Activated T-cell treated with anti-CD3 and anti-CD28 coated beads, Interleukin-2, amount 50 U/mL, for 1 hour (primary cell): ENCODE measurements at regions not wholly inside any gene's neighbourhood (a gene's known extent, or its start where the extent isn't known, plus 50 kb on each side); places are given as distances from the start of the nearest gene placed in this dataset.

Experiments used
- DNase-seq: peaks from one replicate; pipeline ENCODE4 v3.0.0-alpha.2; 2020

DNA sequence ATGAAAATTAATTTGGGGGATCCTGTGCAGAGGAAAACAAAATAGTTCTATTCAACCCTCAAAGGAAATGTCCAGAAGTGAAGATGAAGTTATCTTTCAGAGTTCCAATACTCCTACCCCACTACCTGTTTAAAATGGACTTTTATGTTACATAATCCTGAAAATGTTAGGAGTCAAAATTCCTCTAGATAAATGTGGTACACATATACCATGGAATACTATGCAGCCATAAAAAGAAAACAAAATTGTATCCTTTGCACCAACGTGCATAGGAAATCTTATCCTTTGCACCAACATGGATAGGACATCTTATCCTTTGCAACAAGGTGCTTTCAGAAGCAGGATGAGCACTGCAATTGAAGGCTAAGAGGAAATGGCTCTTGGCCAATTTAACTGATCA is 245.2 kb downstream of the LTN1 start:
- DNase-seq: no peak

DNA sequence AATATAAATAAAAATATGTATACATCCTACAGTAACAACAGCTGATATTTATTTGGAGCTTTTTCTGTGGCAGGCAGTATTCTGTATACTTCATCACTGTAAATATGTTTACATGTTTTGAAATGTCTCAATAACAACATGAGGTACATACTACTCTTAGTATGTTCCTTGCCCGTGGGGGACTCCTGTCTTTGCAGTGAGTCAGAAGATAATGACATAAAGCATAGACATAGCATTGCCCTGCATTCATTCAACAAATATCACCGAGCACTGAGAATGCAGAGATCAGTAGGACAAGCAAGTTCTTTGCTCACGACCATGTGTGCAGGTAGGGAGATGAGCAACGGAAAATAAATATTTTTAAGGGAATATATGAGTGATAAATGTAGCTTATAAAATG is 246.5 kb downstream of the LTN1 start:
- DNase-seq: no peak

DNA sequence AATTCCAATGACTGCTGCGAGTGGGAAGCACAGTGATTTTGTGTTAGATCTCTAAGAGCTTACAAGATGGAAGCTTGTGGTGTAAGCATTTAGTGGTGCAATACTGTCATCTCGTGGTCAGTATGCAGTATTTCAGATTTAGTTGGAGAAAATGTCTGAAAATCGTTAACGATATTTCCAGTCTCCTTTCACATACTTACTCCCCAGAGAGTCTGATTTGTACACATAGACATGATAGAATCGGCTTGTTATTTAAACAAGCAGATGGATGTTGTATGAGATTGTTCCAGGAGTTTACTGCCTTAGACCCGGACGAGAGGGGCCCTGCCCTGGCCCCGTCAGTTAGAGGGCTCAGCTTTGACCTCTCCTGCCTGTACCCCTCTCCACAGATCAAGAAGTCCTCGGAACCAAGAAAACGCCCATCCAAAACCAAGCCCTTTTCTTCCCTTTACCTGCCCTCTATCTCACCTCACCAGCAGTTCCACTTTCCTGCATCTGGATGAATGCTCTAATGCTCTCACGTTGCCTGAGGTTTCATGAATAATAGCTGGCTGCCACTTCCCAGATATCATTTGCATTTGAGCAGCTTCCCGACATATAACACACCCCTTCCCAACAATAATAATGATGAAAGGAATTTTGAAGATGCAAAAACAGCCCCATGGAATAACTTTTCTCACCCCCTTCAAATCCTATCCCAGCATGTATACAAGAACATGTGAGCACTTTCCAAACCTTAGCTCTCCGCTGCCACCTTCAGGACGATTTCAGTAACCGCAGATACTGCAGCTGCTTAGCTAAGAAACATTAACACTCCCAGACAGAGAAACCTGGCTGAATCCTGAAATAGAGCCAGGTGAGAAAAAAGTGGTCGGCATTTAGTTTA is 247.3 kb downstream of the LTN1 start:
- DNase-seq: peak; percentile 57

GRCh38 chr21:28743723-28744122 is 249.0 kb downstream of the LTN1 start:
- DNase-seq: no peak

DNA sequence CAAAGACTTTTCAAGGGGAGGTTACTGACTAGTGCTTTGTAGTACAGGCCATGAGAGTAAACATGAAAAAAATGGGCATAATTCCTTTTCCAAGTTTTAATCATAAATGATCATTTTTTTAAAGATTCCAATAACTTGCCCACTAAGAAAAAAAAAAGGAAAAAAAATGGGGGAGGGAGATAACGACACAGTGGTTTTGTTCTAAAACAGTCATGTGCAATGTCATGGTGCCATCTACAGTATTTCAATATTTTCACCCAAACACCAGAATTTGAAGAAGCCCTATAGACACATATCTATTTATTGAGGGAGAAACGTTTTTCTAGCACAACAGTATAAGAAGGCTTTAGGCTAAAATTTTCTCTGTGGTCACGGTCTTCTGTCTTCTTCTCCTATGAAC is 250.2 kb downstream of the LTN1 start:
- no peak for DNase-seq

DNA sequence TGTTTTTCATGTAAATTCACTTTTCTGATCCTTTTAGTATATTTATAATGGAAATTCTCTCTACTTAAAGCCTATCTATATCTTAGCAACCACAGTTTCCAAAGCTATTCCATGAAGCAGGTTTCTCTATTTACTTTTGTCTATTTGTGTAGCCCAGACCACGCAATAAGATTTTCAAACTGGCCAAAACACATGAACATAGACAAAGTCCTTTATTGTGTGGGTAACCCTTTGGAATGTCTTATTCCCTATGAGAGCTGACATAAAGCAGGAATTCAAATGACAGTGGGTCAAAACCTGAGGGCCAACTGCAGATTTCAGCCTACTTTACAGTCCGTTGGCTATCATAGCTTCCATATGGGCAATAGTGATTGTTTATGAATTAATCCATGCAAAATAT is 252.6 kb downstream of the LTN1 start:
- no peak for DNase-seq

- no peak for DNase-seq
Observed at GRCh38 chr21:28738882-28739281, 253.8 kb downstream of the LTN1 start.

DNA sequence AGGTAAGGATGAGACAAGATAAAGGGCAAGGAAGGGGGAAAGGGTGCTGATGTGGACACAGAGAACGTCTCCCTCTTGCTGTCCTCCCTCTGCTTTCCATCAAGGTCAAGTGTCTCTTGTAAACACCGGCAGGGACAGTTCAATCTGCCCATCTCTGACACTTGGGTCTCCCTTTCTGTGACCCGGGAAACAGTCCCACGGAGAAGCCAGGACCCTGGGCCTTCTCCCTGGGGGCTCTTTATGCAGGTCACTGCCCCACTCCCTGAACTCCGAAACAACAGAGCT is 254.3 kb downstream of the LTN1 start:
- no peak for DNase-seq

DNA sequence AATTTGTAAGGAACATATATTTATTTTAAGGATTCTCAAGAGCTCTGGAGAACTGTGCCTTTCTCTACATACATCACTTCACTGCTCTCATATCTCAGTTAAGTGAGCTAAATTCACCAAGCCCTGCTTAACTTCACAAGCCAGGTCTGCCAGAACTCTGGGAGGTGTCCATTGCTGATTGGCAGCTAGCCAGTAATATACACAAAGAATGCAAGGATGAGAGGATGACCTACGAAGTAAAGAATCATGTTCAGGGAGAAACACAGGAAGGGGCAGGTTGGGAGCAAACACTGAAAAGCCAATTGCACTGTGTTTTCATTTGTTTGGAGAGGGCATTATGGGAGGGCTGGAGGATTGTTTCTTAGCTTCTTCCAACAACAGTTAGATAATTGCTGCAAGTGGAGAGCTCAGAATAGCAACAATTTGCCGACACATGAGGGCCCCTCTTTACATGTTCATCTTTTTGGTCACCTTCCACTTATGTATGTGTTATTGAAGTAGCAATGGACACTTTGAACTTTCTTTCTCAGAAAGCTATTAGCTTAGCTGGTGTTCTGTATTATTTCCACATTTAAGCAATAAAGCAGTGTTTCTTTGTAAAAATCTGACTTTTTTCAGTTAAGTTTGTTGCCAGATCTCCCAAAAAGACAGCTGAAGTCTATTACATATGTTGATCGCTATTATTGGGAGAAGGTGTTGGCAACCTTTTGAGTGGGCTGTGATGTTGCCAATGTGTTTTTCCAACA is 254.8 kb downstream of the LTN1 start:
- no peak for DNase-seq

GRCh38 chr21:28734522-28735175 is 258.0 kb downstream of the LTN1 start:
- DNase-seq: no peak

DNA sequence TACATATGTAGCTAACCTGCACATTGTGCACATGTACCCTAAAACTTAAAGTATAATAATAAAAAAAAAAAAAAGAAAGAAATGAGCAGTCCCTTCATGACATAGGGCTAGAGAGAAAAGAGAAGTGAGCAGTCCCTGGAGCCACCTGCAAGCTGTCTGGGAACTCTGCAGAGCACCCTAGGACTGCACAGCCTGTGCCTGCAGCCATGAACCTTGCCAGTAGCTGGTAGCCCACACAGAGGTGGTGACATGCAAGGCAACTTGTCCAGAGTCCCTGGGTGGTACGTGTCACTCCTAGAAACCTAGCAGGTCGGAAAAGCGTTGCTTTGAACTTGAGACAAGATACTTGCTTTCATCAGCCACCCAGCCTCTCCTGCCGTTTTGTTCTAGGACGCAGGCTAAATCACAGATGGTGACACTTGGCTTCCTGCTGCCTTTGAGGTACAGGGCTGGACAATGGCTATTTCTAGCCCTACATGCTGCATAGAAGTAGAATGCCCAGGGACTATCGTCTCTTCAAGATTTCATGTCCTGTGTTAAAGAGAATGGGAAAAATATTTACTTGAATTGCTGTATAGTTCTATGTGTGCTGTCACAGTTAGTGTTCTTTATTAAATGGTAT is 260.9 kb downstream of the LTN1 start:
- DNase-seq: no peak

DNA sequence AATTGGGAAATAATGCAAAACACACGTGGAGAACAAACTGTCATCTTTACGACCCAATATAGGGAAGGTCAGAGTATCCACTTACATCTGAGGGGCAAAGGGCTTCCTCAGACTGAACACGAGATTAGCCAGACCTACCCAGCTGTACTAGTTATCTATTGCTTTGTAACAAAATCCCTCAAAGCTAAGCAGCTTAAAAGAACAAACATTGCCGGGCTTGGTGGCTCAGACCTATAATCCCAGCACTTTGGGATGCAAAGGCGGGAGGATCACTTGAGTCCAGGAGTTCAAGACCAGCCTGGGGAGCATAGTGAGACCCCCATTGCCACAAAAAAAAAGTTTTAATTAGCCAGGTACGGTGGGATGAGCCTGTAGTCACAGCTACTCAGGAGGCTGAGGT is 262.8 kb downstream of the LTN1 start:
- no peak for DNase-seq

GRCh38 chr21:28727809-28728208 is 264.9 kb downstream of the LTN1 start:
- no peak for DNase-seq

DNA sequence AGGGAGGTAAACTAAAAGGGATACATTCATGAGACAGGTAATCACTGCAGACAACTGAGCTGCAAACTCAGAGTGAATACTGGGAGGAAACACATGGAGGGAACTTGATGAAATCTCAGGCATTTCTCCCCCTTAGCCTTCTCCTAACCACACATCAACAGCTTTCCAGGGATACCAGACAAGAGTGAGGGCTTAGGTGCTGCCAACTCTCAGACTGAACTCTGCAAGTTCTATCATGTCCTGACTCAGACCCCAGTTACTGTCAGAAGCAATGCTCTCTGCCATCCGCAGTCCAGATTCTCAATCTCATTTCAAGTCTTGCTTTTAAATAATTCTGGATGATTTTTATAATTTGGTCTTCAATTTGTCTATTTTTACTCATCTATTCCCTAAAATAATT is 267.3 kb downstream of the LTN1 start:
- no peak for DNase-seq

DNA sequence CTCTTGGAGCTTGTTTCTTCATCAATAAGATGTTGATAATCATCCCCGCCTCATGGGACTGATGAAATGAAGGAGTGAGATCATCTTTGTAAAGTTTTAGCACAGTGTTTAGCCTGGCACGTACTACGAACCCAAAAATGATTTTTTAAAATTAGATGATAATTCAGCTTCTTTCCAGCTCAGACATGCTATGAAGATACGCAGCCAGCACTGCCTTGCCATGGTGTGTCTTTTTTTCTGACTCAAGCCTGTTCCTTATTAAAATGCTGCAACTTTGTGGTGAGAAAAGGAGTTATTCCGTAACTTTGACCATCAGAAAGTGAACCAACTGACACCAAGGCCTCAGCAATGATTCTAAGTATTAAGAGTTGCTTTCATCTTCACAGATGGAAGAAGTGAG is 269.0 kb downstream of the LTN1 start:
- DNase-seq: no peak

DNA sequence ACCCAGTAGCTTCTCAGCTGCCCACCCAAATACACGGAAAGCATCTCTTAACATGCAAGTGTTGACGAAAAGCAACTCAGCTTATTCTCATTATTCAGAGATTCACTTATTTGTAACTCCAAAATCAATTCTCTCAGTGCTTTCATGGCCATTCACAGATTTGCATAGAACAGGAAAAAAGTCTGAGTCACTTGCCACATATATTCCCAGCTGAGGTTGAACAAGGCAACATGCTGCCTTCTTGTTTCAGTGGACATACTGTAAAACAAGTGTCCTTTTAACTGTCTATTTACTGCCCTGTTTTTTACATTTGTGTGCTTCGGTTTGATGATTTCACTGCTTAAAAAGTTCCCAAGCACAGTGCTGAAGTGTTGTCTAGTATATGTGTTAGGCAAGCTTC is 273.0 kb downstream of the LTN1 start:
- DNase-seq: no peak

DNA sequence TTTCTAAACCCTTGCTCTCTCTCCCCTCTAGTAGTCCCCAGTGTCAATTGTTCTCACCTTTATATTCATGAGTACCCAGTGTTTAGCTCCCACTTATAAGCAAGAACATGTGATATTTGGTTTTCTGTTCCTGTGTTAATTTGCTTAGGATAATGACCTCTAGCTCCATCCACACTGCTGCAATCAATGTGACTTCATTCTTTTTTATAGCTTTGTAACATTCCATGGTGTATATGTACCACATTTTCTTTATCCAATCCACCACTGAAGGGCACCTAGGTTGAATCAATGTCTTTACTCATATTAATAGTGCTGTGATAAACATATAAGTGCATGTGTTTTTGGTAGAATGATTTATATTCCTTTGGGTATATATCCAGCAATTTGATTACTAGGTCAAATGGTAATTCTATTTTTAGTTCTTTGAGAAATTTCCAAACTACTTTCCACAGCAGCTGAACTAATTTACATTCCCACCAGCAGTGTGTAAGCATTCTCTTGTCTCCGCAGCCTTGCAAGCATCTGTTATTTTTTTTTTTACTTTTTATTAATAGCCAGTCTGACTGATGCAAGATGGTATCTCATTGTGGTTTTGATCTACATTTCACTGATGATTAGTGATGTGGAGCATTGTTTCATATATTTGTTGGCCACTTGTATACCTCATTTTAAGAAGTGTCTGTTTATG is 277.8 kb downstream of the LTN1 start:
- DNase-seq: no peak

GRCh38 chr21:28712411-28712810 is 280.3 kb downstream of the LTN1 start:
- no peak for DNase-seq

- DNase-seq: no peak
Observed at GRCh38 chr21:28705616-28706015, 287.1 kb downstream of the LTN1 start.

GRCh38 chr21:28704746-28705145 is 287.9 kb downstream of the LTN1 start:
- DNase-seq: no peak

DNA sequence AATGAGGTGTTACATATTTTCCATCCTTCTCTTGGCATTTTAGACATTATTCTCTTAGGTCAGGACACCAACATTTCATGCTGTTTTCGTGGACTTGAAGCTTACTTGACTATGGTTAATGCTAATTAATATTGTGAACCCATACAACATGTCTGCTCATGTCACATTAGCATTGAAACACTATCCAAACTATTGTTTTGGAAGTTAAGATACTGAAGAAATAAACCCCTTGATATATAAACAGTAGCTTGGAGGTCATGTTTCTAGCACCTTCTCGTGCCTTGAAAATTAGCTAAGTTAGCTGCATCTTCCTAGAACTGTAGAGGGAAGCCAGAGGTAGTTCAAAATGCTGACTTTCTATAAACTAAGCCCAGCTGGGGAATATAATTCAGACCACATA is 288.8 kb downstream of the LTN1 start:
- DNase-seq: no peak

GRCh38 chr21:28699596-28700259 is 292.9 kb downstream of the LTN1 start:
- DNase-seq: no peak
